ENCODE measurements at regions not wholly inside any gene's neighbourhood (a gene's known extent, or its start where the extent isn't known, plus 50 kb on each side); places are given as distances from the start of the nearest gene placed in this dataset.
"Not testable (repeated sequence)": the region's sequence is repeated elsewhere in the genome, so short reads cannot be mapped to it uniquely, and the experiment has no call there.

DNA sequence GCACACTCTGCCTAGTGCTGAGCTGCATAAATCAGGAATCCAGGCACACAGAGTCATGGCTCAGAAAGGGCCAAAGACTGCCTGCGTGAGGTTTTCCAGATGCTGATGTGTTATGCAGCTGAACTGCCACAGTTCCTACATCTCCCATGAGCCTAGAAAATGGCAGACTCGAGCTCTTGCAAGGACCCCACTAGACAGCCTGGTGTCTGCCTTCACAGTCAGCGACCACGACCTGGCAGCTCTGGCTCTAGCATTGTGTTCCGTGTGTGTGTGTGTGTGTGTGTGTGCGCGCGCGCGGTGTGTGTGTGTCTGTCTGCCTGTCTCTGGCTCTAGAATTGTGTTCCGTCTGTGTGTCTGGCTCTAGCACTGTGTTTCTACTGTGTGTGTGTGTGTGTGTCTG, 203.6 kb upstream of the AGTR2 start:
- no peak for DNase-seq (ENCODE audit: low read depth in 1 of 2, low spot score in 1 of 2)

DNA sequence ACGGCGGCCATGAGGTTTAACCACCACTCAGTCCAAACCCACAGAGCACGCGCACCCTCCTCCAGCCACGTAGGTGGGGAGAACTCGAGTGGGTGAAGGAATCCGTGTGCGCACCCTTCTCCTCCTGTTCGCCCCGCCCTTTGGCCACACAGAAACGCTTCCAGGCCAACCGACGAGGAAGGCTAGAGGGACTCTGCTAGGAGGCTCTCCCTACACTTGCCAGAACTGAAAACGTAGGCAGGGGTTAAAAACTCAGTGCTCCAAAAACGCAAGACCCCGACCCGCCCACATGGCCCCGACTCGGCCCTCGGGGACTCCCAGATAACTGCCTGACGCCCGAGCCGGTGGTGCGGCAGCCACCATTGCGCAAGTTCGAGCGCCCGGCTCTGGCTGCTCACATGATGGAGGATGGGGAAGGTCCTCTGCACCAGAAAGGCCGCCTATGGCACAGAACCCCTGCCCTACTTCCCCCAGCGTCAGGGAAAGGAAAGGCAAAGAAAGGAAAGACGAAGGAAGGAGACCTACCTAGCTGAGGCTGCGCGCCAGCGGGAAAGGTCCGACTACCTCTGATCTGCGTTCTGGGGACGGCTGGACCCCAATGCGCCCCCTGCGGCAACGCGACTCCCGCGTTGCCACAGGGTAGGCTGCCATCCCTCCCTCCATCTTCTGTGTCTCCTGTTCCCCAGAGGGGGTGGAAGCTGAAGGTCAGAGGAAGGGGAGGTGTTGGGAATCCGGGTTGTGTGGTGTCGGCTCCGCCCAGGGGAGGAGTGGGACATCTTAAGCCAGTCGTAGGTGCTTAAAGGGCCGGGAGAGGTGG, 201.9 kb upstream of the AGTR2 start:
- DNase-seq (ENCODE audit: low read depth in 1 of 2, low spot score in 1 of 2), result no peak

DNA sequence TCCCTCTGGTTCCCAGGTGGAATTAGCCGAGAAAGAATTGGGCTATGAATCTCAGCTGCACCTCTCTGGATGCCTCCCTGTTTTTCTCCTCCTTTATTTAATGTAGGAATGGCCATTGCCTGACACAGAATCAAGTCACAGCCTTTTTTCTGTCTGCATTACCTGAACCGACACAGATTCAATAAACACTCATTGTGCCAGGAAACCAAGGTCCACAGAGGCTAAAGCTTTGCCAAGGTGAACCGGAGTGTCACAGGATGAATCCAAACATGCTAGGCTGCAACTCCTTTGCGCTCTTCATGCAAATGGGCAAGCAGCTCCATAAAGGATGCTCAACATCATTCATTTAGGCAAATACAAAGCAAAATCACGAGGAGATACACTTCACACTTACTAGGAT, 199.8 kb upstream of the AGTR2 start:
- DNase-seq (ENCODE audit: low read depth in 1 of 2, low spot score in 1 of 2), result no peak

DNA sequence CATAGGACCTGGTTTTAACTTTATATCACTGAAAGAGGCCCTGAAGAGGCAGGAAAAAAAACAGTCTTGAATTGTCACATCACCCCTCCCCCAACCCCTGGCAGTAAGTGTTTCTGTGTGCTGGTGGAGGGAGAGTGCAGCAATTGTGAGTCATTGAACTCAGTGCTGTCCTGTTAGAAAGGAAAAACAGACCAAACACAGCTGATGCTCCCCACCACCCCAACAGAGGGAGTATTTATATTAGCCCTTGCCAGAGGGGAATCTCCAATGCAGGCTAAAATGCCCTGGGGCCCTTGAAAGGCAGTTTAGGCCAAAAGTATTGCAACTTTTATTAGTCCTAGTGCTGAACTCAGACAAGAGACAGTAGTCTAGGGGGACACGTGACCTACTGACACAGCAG, 197.8 kb upstream of the AGTR2 start:
- DNase-seq (ENCODE audit: low read depth in 1 of 2, low spot score in 1 of 2), result no peak

DNA sequence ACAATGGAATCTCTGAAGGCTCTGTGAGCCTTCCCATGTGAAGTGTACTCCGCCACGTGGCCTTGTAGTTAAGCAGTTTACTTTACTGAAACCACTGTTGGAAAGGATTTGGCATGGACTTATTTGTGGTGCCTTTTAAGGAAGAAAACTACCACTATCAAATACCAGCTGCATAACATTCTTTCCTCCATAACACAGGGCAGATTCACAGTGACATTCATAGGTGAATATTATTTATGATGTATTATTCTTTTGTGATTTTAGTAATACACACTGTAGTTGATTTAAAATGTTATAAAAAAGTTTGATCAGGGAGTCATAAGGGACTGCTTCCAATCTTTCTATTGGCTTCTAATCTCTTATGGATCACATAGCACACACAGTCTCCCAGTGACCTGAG, 192.5 kb upstream of the AGTR2 start:
- DNase-seq (ENCODE audit: low read depth in 1 of 2, low spot score in 1 of 2), result no peak

DNA sequence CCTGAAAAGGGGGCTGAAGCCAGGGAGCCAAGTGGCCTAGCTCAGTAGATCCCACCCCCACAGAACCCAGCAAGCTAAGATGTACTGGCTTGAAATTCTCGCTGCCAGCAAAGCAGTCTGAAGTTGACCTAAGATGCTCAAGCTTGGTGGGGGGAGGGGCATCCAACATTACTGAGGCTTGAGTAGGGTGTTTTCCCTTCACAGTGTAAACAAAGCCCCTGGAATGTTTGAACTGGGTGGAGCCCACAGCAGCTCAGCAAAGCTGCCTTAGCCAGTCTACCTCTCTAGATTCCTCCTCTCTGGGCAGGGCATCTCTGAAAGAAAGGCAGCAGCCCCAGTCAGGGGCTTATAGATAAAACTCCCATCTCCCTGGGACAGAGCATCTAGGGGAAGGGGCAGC, 187.4 kb upstream of the AGTR2 start:
- DNase-seq (ENCODE audit: low read depth in 1 of 2, low spot score in 1 of 2), result not testable (repeated sequence)

DNA sequence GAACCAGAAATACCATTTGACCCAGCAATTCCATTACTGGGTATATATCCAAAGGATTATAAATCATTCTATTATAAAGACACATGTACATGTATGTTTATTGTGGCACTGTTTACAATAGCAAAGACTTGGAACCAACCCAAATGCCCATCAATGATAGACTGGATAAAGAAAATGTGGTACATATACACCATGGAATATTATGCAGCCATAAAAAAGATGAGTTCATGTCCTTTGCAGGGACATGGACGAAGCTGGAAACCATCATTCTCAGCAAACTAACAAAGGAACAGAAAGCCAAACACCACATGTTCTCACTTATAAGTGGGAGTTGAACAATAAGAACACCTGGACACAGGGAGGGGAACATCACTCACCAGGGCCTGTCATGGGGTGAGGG, 183.1 kb upstream of the AGTR2 start:
- not testable (repeated sequence) for DNase-seq (ENCODE audit: low read depth in 1 of 2, low spot score in 1 of 2)

DNA sequence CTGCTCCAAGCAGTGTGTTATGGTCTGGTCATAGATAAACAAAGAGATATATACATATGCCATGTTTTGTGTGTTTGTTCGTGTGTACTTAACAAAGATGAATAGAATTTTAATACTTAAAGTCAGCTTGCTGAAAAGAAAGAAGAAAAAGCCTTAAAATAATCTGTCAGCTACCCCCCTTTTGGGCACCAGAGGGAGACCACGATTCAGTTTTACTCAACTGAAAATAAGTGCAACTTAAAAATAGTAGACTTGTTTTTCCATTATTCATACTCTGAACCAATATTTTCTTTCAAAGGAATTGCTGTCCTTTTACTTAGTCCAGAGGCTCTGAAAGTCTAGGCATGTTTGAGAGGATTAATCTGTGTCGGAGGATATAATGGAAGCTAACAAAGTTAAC, 181.7 kb upstream of the AGTR2 start:
- DNase-seq (ENCODE audit: low read depth in 1 of 2, low spot score in 1 of 2), result no peak

DNA sequence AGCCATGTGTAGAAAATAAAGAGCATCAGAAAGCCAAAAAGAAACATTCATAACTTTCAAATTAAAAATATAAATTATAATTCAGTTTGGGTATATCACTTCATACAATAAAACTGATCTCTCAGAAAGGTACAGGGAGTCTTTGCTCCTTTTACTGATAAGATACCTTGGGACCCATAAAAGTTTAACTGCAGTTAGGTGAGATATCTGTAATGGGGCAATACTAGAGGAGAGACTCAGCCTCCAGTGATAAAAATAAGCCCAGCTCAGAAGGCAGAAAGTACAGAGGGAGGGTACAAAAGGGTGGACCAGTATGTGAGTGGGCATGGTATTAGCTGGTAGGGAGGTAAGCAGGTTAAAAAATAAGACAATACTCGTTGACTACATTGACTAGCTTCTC, 180.9 kb upstream of the AGTR2 start:
- DNase-seq (ENCODE audit: low read depth in 1 of 2, low spot score in 1 of 2), result no peak

DNA sequence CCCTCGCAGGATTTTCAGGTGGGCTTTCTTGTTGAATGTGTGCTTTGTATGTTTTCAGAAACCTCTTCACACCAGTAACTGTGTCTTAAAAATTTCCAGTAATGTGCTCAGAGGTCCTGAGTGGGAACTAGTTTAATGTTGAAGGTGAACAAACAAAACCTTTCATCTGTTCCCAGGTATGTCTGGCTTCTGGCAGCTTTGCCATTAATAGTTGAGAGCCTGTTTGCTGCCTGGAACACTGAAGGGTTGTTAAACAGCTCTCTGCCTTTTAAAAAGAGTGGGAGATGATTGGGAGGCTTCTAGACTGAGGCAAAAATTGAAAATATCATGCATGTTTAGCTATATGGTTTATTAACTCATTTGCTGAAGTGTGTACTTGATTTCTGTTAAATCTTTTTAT, 161.2 kb upstream of the AGTR2 start:
- DNase-seq (ENCODE audit: low read depth in 1 of 2, low spot score in 1 of 2), result no peak

DNA sequence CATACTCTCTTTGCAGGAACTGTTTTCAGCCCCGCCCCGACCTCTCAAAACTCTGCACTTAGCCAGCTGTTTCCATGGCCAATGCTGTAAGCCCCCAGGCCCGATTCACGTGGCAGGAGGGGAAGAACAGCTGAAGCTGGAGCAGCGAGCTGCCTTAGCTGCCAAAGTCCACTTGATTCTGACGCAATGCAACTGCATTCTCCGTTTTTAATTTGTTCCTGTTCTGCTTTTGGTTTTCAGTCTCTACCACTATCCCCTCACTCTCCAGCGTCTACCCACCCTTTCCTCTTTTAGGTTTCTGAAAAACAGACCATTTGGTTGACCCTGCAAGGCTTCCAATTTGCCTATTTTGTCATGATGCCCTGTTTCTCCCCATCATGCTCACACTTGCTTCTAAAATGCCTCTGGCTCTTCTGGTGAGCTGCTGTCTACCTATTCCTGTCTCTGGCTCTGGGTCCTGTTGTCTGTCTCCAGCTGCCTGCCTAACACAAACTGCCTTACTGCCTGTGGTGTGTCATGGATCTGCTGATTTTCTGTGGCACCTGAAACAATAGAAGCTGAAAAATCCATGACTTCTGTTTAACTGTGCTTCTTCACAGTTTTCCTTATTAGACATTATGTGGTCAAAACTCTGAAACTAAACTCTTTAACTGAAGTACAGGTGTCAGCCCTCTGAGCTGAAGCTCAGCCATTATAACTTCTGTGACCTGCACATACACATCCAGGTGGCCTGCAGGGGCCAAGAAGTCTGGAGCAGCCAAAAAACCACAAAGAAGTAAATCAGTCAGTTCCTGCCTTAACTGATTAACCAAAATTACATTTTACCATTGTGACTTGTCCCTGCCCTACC, 160.5 kb upstream of the AGTR2 start:
- no peak for DNase-seq (ENCODE audit: low read depth in 1 of 2, low spot score in 1 of 2)

DNA sequence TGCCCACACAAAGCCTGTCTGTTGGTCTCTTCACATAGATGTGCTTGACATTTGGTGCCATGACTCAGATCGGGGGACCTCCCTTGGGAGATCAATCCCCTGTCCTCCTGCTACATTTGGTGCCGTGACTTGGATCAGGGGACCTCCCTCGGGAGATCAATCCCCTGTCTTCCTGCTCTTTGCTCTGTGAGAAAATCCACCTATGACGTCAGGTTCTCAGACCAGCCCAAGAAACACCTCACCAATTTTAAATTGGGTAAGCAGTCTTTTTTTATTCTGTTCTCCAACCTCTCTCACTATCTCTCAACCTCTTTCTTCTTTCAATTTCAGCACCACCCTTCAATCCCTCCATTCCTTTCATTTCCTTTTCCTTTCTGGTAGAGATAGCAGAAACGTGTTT, 159.6 kb upstream of the AGTR2 start:
- no peak for DNase-seq (ENCODE audit: low read depth in 1 of 2, low spot score in 1 of 2)

DNA sequence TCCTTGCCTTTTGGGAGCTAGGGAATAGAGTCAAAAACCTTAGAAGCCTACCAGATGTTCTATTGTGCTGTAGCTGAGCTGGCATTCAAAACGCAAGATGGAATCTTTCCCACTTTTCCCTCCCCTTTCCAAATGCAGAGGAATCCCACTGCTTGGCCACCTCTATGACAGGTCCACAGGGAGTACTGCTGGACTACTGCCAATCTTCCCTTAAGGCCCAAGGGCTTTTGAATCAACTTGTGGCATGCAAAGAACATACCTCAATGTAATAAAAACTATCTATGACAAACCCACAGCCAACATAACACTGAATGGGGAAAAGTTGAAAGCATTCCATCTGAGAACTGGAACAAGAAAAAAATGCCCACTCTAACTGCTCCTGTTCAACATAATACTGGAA, 139.2 kb upstream of the AGTR2 start:
- no peak for DNase-seq (ENCODE audit: low read depth in 1 of 2, low spot score in 1 of 2)

All from activated T-helper 1 cell treated with anti-CD3 and anti-CD28 coated beads, Interleukin-2, amount 50 U/mL, for 16 hours (primary cell).